ENCODE measurements at regions not wholly inside any gene's neighbourhood (a gene's known extent, or its start where the extent isn't known, plus 50 kb on each side); places are given as distances from the start of the nearest gene placed in this dataset.

DNA sequence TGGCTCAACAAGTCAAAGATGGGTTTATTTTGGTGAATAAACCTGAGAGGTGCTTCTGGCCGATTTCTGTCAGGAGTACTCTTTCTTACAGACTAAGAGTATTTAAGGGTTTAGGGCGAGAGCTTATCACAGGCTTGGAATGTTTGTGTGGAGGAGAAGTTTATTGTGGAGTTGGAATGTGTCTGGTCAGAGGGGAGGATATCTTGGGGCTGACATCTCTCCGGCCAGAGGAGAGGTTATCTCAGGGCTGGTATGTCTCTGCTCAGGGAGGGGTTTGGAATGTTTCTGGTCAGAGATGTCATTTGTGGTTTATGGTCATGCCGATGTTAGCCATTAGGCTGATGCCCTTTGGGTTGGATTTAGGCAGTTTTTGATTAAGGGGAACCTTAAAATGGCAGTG, 236.4 kb upstream of the EEF2KMT start:
- Mint-ChIP-seq H3K27ac (no peak overlapping the region), H3K4me3 (no peak overlapping the region), H3K36me3 (ENCODE audit: low read depth) (peaks cover 15% of the 10 kb centered on the region), H3K9me3 (peaks cover 22% of the 10 kb centered on the region), H3K4me1 (peaks cover 5% of the 10 kb centered on the region; the same call in 2 of the 3 replicates), H3K27me3 (ENCODE audit: insufficient read depth, low read depth, poor library complexity) (peaks cover under 1% of the 10 kb centered on the region)
- no peaks in the 10 kb centered on the region for H4K20me1 ChIP-seq (replicated peaks; ENCODE audit: insufficient read depth)
- H2AFZ ChIP-seq: no peak overlapping the region
- no peak overlapping the region for H3K4me3 ChIP-seq
- no peaks in the 10 kb centered on the region for H3K27me3 ChIP-seq (ENCODE audit: insufficient read depth)
- H3K9me2 ChIP-seq (ENCODE audit: insufficient read depth): peaks cover 14% of the 10 kb centered on the region; the same call in 1 of the 2 replicates
- no peaks in the 10 kb centered on the region for H3K36me3 ChIP-seq (ENCODE audit: insufficient read depth)
- ATAC-seq (no peak), DNase-seq (ENCODE audit: low spot score) (no peak)
- H3K4me2 ChIP-seq: no peak overlapping the region
- TF ChIP-seq STAT1 (IDR thresholded peaks at IDR 0.05; ENCODE audit: unreplicated experiment): no peak
- H3K27ac ChIP-seq (ENCODE audit: low read depth): no peak overlapping the region
- peaks cover 5% of the 10 kb centered on the region; the same call in 1 of the 2 replicates for H3K4me1 ChIP-seq (ENCODE audit: insufficient read depth)
- no peaks in the 10 kb centered on the region for H3K79me2 ChIP-seq (replicated peaks; ENCODE audit: insufficient read depth)
- H3F3A ChIP-seq (replicated peaks; ENCODE audit: low read depth): no peaks in the 10 kb centered on the region

DNA sequence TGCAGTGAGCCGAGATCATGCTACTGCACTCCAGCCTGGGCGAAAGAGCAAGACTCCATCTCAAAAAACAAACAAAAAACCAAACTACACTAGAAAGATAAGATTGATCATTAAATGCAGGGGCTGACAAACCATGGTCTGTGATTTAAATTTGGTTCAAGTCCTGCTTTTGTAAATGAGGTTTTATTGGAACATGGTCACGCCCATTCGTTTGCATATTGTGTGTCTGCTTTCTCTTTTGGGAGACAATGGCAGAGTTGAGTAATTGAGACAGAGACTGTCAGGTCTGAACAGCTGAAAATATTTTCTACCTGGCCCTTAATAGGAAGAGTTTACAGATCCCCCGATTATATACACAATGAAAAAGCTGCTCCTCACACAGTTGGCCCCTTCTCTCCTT, 235.5 kb upstream of the EEF2KMT start:
- no peak for ATAC-seq
- H2AFZ ChIP-seq: no peak overlapping the region
- no peaks in the 10 kb centered on the region for H3K27me3 Mint-ChIP-seq (ENCODE audit: insufficient read depth, low read depth, poor library complexity)
- H3K36me3 Mint-ChIP-seq (ENCODE audit: low read depth): peaks cover 16% of the 10 kb centered on the region
- peaks cover 11% of the 10 kb centered on the region; the same call in 1 of the 2 replicates for H3K9me2 ChIP-seq (ENCODE audit: insufficient read depth)
- H3K4me1 Mint-ChIP-seq: peaks cover 8% of the 10 kb centered on the region; the same call in 2 of the 3 replicates
- peaks cover 26% of the 10 kb centered on the region for H3K9me3 Mint-ChIP-seq
- H3K4me3 ChIP-seq: no peak overlapping the region
- no peak overlapping the region for H3K27ac ChIP-seq (ENCODE audit: low read depth)
- no peaks in the 10 kb centered on the region for H4K20me1 ChIP-seq (replicated peaks; ENCODE audit: insufficient read depth)
- H3F3A ChIP-seq (replicated peaks; ENCODE audit: low read depth): no peaks in the 10 kb centered on the region
- no peak overlapping the region for H3K27ac Mint-ChIP-seq
- H3K79me2 ChIP-seq (replicated peaks; ENCODE audit: insufficient read depth): no peaks in the 10 kb centered on the region
- H3K4me3 Mint-ChIP-seq: no peak overlapping the region
- H3K4me1 ChIP-seq (ENCODE audit: insufficient read depth): peaks cover 5% of the 10 kb centered on the region; the same call in 1 of the 2 replicates
- no peak for DNase-seq (ENCODE audit: low spot score)
- H3K36me3 ChIP-seq (ENCODE audit: insufficient read depth): no peaks in the 10 kb centered on the region
- H3K27me3 ChIP-seq (ENCODE audit: insufficient read depth): no peaks in the 10 kb centered on the region
- no peak overlapping the region for H3K4me2 ChIP-seq
- TF ChIP-seq ZNF331 (CRISPR knock-in tag; IDR thresholded peaks at IDR 0.05; ENCODE audit: low read depth) (no peak), EZH2 (IDR thresholded peaks at IDR 0.05; ENCODE audit: low read depth, unreplicated experiment) (no peak), NANOG (IDR thresholded peaks at IDR 0.05; ENCODE audit: borderline replicate concordance) (no peak), JUNB (IDR thresholded peaks at IDR 0.05; ENCODE audit: unreplicated experiment) (no peak), STAT1 (IDR thresholded peaks at IDR 0.05; ENCODE audit: unreplicated experiment) (no peak), CREB1 (CRISPR knock-in tag; IDR thresholded peaks at IDR 0.05; ENCODE audit: low read depth) (no peak), ZNF114 (CRISPR knock-in tag; IDR thresholded peaks at IDR 0.05) (no peak), EZH2phosphoT487 (IDR thresholded peaks at IDR 0.05; ENCODE audit: unreplicated experiment) (no peak), POLR2AphosphoS5 (IDR thresholded peaks at IDR 0.05; ENCODE audit: low read depth) (no peak)
- TF ChIP-seq, protein P1, sequence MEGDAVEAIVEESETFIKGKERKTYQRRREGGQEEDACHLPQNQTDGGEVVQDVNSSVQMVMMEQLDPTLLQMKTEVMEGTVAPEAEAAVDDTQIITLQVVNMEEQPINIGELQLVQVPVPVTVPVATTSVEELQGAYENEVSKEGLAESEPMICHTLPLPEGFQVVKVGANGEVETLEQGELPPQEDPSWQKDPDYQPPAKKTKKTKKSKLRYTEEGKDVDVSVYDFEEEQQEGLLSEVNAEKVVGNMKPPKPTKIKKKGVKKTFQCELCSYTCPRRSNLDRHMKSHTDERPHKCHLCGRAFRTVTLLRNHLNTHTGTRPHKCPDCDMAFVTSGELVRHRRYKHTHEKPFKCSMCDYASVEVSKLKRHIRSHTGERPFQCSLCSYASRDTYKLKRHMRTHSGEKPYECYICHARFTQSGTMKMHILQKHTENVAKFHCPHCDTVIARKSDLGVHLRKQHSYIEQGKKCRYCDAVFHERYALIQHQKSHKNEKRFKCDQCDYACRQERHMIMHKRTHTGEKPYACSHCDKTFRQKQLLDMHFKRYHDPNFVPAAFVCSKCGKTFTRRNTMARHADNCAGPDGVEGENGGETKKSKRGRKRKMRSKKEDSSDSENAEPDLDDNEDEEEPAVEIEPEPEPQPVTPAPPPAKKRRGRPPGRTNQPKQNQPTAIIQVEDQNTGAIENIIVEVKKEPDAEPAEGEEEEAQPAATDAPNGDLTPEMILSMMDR (conservative IDR thresholded peaks at IDR 0.05; ENCODE audit: low read depth in 2 of 2): no peak
- TF ChIP-seq, protein P2, sequence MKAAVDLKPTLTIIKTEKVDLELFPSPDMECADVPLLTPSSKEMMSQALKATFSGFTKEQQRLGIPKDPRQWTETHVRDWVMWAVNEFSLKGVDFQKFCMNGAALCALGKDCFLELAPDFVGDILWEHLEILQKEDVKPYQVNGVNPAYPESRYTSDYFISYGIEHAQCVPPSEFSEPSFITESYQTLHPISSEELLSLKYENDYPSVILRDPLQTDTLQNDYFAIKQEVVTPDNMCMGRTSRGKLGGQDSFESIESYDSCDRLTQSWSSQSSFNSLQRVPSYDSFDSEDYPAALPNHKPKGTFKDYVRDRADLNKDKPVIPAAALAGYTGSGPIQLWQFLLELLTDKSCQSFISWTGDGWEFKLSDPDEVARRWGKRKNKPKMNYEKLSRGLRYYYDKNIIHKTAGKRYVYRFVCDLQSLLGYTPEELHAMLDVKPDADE (IDR thresholded peaks at IDR 0.05): no peak
- TF ChIP-seq, protein P3, sequence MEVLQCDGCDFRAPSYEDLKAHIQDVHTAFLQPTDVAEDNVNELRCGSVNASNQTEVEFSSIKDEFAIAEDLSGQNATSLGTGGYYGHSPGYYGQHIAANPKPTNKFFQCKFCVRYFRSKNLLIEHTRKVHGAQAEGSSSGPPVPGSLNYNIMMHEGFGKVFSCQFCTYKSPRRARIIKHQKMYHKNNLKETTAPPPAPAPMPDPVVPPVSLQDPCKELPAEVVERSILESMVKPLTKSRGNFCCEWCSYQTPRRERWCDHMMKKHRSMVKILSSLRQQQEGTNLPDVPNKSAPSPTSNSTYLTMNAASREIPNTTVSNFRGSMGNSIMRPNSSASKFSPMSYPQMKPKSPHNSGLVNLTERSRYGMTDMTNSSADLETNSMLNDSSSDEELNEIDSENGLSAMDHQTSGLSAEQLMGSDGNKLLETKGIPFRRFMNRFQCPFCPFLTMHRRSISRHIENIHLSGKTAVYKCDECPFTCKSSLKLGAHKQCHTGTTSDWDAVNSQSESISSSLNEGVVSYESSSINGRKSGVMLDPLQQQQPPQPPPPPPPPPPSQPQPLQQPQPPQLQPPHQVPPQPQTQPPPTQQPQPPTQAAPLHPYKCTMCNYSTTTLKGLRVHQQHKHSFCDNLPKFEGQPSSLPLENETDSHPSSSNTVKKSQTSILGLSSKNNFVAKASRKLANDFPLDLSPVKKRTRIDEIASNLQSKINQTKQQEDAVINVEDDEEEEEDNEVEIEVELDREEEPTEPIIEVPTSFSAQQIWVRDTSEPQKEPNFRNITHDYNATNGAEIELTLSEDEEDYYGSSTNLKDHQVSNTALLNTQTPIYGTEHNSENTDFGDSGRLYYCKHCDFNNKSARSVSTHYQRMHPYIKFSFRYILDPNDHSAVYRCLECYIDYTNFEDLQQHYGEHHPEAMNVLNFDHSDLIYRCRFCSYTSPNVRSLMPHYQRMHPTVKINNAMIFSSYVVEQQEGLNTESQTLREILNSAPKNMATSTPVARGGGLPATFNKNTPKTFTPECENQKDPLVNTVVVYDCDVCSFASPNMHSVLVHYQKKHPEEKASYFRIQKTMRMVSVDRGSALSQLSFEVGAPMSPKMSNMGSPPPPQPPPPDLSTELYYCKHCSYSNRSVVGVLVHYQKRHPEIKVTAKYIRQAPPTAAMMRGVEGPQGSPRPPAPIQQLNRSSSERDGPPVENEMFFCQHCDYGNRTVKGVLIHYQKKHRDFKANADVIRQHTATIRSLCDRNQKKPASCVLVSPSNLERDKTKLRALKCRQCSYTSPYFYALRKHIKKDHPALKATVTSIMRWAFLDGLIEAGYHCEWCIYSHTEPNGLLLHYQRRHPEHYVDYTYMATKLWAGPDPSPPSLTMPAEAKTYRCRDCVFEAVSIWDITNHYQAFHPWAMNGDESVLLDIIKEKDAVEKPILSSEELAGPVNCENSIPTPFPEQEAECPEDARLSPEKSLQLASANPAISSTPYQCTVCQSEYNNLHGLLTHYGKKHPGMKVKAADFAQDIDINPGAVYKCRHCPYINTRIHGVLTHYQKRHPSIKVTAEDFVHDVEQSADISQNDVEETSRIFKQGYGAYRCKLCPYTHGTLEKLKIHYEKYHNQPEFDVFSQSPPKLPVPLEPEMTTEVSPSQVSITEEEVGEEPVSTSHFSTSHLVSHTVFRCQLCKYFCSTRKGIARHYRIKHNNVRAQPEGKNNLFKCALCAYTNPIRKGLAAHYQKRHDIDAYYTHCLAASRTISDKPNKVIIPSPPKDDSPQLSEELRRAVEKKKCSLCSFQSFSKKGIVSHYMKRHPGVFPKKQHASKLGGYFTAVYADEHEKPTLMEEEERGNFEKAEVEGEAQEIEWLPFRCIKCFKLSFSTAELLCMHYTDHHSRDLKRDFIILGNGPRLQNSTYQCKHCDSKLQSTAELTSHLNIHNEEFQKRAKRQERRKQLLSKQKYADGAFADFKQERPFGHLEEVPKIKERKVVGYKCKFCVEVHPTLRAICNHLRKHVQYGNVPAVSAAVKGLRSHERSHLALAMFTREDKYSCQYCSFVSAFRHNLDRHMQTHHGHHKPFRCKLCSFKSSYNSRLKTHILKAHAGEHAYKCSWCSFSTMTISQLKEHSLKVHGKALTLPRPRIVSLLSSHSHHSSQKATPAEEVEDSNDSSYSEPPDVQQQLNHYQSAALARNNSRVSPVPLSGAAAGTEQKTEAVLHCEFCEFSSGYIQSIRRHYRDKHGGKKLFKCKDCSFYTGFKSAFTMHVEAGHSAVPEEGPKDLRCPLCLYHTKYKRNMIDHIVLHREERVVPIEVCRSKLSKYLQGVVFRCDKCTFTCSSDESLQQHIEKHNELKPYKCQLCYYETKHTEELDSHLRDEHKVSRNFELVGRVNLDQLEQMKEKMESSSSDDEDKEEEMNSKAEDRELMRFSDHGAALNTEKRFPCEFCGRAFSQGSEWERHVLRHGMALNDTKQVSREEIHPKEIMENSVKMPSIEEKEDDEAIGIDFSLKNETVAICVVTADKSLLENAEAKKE (CRISPR knock-in tag; IDR thresholded peaks at IDR 0.05): no peak
